GM21529 (cell line): ENCODE measurements at regions not wholly inside any gene's neighbourhood (a gene's known extent, or its start where the extent isn't known, plus 50 kb on each side); places are given as distances from the start of the nearest gene placed in this dataset.

ENCODE experiments used
- ATAC-seq: cut with Tn5 transposase; IDR thresholded peaks from one replicate; pipeline ENCODE4 v1.9.1; 2021; ENCODE audit not compliant: unreplicated experiment

DNA sequence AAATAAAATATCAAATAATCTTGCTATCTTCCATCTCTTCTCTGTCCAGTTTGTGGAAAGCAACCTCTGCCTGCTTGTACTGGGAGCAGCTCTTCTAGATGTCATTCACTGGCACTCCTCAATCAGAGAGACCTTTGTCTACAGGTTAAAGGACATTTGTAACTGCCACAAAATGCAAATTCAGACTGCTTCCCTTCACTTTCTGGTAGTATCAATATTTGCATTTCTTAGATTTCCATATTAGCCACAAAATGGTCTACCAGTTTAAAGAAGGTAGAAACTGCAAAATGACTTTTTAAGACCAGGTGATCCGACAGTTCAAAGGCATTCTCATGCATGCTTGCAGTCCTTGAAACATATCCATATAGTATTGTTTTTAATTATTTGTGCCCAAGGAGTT is 51.7 kb upstream of the RCN1 start:
- peak; percentile 66 for ATAC-seq

DNA sequence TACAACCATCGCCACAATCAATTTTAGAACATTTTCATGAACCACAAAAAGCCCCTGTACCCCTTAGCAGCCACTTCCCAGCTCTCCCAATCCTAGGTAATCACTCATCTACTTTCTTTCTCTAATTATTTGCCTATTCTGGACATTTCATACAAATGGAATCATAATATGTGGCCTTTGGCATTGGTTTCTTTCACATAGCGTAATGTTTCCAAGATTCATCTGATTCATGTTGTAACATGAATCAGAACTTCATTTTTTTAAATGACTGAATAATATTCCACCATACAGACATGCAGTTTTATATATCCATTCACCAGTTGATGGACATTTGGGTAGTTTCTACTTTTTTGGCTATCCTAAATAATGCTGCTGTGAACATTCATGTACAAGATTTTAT is 56.2 kb upstream of the RCN1 start:
- ATAC-seq: no peak

DNA sequence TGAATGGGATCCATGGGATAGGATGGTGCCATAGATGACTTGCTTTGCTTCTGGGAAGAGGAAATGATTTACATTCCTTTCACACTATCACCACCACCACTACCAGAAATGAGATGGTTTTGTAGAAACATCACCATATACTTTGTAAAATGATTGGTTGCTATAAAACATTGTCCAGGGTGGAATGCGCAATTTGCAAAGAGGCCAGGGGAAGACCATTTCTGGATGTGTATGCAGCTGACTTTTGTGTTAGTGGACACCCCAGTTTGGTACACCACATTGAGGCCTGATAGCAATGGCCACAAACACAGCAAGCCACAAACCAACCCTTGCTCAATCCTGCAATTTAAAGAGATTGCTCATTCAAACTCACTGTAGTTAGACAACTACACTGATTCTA is 56.7 kb upstream of the RCN1 start:
- ATAC-seq: no peak

DNA sequence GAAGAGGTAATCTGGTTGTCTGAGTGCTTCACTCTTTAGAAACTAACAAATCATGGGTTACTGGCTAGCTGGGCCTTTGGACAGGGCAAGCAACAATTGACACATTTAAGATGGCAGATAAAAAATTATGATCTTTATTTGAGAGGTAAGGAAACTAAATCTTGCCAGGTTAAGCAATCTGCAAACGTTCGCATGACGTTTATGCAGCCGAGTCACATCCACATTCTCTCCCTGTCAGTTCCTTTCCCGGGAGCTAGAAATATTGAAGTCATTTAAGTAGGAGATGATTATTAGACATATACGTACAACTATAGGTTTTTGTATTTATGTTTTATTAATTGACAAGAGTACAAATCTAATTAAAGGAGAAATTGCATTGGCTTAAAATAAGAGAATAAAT is 57.4 kb upstream of the RCN1 start:
- ATAC-seq: no peak

DNA sequence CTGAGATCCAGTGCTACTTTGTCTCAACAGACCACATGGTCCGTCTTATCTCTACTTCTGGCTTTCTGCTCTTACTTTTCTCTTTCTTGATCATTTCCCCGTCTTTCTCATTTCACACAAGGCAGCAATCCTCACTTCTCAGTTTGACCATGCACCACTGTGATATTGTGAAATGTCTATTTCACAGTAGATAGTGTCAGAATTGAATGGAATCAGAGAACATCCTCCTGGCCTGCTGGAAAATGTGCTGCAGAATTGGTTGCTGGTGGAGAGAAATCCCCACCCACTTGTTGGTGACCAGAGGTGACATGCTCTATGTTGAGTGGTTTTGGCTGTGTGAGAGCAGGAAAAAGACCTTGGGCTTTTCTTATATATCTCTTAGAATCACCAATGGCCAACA is 57.8 kb upstream of the RCN1 start:
- ATAC-seq: peak; percentile 34

DNA sequence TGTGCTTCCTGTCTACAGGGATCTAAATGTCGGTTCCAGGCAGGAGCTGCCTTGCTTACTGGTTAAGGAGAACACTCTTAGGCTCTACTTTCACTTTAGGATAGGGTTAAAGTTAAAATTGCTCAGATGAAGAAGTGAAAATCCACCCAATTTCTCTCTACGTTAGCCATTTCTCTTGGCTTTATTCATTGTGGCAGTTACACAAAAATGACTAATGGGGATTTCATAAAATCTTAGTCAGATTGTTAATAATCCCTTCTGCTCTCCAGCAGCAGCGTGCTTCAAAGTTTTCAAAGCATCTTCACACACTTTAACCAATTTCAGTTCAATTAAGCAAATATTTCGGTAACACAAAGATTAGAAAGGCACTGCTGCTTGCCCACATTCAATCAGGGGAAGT is 58.4 kb upstream of the RCN1 start:
- no peak for ATAC-seq

DNA sequence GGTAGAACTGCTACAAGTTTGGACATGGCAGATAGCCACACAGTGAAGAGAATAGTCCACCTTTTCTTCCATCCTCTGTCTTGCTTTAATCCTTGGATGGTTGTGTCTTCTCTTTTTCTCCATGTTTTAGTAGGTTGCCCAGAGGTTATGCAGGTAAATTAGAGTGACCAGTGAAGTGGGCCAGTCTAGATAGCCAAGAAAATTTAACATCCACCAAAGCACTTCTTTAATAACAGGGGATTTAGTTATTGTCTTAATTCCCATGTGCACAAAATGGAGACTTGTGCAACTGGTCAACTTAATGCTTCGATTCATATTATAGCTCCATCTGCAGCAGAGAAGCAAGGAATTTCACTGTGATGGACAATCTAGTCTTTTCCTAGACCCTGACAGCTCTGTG is 58.8 kb upstream of the RCN1 start:
- no peak for ATAC-seq

DNA sequence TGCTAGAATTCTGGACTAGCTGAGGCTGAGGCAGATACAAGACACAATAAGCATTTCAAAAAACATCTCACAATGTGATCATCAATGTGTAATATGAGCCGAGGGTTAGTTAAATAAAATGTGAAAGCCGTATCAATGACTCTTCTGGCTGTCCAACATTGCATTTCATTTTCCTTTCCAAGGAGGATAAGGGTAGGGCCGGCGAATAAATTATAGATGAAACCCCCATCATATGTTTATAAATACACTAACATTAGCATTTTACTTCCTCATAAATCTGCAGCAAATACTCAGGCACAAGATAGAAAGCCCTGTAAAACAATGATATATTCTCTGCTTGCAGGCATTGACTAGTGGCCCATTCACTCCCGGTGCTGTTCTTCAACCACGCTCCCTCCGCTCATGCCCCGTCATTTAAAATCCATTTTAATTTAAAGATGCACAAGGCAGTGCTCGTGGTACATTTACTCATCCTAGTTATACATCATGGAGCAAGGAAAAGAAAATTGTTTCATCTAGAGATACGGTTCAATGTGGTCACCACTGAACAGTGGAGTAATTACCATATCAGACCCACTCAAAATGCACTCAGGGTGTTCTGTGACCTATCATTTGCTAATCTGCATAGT is 59.9 kb upstream of the RCN1 start:
- ATAC-seq: no peak

DNA sequence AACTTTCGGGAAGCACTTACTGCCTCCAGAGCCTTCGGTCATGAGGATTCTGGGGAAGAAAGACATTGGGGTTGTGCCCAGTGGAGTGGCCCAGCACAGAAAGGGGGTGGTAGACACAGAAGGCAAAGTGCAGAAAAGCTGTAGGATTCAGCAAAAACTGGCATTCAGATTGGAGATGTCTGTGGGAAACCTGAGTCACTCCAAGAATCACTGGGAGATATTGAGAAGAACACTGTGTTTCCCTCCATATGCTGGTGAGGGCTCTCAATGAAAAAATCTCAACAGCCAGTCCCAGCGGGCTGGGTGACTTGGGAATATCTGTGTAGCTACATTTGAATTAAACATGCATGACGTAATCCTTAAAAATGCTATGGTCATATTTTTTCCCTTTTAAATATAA is 61.2 kb upstream of the RCN1 start:
- ATAC-seq: no peak

DNA sequence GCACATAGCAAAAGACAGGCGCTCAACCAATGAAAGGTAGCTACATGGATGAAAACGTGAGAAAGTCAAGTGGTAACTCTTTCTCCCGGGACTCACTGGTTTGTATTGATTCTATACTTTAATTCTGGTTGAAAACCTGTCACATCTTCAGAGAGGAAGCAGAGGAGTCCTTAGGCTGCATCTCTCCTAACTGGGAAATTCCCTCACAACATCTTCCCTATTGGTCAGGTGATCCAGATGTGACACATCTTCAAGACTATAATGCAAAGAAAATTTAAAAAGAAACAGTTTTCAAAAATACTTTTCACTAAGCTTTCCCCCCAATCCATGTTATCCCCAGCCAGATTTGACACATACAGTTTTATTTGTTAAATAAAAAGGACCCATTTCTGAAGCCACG is 62.7 kb upstream of the RCN1 start:
- no peak for ATAC-seq

DNA sequence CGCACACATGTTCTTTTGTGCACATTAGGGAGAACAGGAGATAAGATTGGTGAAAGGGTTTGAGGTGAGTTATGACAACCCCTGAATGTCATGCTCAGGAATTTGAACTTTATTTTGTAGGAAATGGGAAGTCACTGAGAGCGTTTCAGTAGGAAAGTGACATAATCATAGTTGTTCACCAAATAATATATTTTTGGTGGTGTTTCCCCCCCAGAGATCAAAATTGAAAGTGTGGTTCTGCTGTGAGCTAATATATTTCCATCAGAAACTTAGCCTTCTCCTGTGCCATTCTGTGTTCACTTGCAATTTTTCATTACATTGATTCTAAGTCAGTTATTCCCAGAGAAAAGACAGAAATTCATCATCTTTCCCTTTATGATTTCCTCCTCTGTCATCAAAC is 64.1 kb upstream of the RCN1 start:
- ATAC-seq: no peak

DNA sequence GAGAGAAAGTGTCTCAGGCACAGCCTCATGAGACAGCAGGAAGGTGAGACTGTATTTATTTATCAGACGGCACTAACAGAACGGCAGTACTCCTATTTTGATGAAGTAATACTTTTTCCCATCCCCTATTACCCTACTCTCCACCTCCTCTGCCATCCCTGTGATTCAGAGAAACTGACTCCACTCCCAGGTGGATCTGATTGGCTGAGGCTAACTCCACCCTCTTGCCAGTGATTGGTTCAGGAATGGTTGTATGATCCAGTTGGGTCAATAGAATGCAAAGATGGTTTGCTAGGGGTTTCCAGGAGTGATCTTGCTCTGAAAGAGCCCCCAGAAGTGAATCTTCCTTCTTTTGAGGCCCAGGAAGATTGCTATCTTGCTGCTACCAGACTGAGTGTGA is 65.9 kb upstream of the RCN1 start:
- no peak for ATAC-seq

DNA sequence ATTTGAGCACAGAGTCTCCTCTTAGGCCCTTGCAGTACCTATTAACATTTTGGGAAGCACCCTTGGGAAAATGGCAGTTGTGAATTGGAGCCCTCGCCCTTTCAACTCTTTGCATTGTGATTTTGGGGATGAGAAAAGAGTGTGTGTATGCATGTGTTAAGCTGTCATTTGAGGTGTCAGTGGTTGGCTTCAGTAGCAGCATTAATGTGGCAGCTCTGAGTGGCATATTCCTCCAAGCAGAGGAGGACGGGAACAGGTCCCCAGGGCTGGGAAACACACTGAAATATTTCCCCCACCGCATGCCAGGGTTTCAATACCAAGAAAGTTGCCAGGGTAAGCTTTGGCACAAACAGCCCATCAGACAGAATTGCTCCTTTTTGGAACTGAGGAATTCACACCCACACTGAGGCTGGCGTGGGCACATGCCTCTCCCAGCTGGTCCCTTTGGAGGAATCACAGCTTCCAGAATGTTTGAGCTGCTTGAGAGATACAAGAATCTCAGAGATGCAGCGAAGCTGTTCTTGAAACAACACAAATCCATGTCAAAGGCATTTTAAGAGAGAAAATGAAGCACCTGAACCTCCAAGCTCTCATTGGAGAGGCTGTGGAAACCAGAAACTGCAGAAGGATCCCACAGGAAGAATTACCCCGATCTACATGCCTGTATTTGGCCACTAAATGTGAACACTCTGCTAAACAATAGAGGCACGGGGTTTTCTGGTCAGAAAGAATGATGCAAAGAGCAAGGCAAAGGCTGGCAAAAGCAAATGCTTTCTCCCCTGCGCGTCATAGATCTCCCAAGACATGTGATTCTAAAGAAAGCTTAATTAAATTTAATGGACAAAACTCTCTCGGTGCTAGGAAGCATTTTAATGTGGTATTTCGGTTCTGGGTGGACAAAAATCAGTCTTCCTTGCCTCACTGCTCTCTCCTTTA is 67.2 kb upstream of the RCN1 start:
- ATAC-seq: no peak

DNA sequence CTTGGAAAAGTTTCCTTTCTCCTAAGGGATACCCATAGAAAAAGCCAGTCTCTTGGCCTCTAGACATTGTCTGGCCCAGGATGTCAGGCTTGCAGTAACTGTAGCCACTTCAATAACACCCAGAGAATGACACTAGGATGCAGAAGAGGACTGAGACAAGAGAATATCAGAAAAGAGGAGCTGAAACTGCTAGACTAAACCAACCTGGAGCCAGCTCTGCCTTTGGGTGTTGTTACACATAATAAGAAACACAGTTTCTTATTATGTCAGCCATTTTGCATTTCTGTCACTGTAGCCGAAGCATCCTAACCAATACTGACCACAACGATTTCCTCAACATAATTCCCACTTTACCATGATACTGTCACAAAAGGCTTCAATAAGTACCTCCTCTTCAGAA is 72.2 kb upstream of the RCN1 start:
- ATAC-seq: no peak

DNA sequence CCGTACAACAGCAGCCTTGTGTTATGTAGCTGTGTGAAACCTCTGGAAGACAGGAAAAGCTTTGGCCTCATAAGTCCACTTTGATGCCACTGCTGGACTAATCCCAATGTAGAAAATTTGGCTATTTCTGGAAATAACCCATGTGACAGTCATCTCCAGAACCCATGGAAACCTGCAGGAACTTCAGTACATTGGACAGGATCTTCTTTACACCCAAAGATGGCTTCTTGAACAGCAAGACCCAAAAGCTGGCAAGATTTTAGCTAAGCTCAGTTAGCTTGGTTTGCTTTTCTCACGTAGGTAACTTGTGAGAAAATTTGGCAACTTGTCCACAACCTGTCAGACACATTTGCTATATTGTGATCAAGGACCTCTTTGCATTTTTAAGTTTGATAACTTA is 74.8 kb upstream of the RCN1 start:
- no peak for ATAC-seq

DNA sequence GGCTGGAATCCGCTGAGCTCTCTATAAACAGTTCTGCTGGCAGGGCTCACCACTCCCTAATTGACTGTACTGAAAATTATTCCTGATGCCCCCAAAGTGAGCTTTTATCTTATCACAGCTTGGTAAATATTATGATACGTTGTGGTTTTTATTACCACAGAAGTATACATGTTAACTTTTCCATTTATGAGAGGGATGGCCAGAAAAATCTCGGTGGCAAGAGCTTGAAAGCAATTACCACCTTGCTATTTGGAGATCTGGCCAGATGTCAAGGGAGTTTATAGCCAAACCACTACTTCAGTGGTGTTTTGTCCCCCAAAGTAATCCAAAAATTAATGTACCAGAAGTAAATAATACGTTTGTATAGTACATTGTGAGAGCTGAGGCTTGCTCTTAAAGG is 75.4 kb upstream of the RCN1 start:
- ATAC-seq: no peak

DNA sequence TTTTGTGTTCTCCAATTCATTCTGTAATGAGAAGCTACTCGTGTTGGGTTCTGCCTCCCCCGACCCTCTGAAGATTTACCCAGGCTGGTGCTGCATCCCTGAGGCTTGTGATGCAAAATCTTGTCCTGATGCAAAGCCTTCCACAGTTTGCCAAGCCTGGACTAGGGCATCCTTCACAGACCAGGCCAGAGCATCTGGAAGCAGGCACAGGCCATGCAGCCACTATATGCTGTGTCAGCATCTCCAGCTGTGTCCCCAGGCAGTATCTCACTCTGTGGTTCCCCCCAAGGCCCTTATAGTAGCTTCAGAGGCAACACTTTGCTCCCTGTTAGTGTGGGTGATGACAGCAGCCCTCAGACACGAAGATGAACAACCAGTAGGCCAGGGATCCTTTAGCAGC is 77.3 kb upstream of the RCN1 start:
- no peak for ATAC-seq

DNA sequence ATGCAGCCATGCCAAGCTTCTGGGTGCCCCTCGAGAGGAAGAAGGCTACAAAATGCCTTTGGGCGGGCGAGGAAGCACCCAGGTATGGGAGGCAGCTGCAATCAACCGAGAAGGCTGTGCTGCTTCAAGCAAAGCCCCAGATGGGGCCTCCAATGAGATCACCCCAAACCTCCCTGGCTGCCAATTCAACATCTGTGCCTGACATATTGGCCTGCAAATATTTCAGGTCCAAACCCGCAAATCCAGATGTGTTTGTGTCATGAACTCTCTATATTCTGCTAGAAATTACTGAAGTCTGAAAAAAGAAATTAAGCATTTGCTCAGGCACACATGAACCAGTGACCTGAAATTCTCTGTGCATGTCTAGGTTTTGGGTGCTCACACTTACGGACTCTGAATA is 78.8 kb upstream of the RCN1 start:
- no peak for ATAC-seq

DNA sequence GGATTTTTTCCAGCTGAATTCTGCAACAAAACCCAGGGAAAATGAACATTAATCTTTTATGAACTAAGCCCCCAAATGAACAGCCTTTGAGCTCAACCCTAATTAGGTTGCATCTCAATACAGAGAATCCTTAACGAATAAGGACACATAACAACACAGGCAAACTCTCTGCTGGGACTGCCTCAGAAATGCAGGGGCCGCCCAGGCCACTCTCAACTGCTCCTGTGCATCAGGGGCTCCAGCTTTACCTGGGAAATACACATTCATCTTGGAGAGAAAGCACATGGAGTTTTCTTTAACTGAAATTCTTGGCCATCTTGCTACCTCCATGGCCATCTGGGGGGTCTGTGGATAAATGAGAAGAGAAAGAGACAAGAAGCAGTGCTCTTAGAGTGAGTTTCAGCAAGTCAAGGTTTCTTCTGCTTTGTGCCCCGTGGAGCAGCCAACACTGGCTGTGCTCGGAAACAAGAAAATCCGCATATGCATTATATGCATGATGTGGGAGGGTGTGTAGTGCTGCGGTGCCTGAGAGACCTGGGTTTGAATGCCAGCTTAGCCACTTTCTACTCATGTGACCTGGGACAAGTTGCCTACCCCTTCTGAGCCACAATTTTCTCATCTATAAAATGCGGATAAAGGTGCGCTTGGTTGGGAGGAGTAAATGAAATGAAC is 81.9 kb upstream of the RCN1 start:
- no peak for ATAC-seq

DNA sequence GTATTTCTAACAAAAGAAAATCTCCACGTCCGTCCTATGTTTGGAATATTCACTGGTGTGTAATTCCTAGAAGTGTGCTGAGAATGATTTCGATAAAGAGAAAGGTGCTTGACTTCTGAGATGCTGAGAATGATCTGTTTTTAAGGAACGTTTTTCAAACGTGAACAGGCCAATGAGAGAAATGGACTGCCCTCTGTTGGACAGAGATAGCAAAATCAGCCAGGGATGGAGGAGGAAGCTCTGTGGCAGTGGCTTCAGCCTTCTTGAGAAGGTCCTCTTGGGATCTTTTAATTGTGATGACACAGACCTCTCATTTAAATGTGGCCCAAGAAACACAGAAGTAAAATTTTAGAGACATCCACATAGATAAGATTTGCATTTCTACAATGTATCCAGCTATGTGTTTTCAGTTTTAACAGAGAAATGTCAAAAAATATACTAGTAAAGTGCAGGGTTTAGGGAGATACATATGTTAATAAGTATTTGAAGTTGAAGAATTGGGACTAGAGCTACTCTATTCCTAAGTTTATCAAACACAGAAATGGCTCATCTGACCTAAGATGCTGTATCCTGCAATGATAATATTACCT is 84.0 kb upstream of the RCN1 start:
- peak; percentile 73 for ATAC-seq

DNA sequence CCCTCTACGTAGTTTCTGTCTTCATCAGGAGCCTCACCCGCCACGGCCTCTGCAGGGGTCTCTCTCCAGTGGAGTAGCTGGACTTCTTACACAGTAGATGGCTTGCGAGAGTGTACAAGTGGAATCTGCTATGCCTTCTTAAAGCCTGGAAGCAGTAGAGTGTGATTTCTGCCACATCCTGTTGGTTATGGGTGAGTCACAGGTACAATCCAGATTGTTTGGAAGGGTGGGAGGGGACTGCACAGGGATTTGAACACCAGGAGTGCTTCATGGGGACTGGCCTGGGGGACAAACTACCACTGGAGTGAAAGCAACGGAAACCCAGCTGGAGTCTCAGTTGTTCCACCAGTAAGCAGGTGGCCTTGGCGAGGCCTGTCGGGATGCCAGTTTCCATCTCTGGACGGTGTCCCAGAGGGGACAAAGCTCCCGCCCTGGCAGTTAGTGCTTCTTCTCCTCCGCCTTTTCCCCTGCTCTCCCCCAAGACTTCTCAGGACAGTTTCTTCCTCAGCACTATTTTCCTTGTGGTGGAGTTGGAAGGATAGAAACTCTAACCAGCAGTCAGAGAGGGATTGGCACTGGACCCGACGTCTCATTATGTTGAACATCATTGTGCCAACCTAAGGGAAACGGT is 85.0 kb upstream of the RCN1 start:
- no peak for ATAC-seq
